CD4-positive, CD25-positive, alpha-beta regulatory T cell (primary cell): ENCODE measurements at regions not wholly inside any gene's neighbourhood (a gene's known extent, or its start where the extent isn't known, plus 50 kb on each side); places are given as distances from the start of the nearest gene placed in this dataset.

ENCODE experiments used
- ATAC-seq, 2 donors: fragments of 150-1000 bp; cut with Tn5 transposase; one replicate each; pipeline ENCODE4 v1.10.0; 2021; ENCODE audit warnings: low read depth in 2 of 2, moderate number of reproducible peaks in 2 of 2, moderate library complexity in 1 of 2
- DNase-seq, 3 donors: peaks; one replicate each; pipeline versions ENCODE4 v3.0.0 to v3.0.0-alpha.2; 2012 to 2022; ENCODE audit warnings: mixed read lengths in 1 of 3
- H3K27ac ChIP-seq: one replicate; pipeline ENCODE4 v1.7.0; 2013; ENCODE audit warnings: mild to moderate bottlenecking, low read length; ENCODE audit not compliant: insufficient read depth, poor library complexity, severe bottlenecking
- H3K27me3 ChIP-seq: one replicate; pipeline ENCODE4 v1.7.0; 2013; ENCODE audit warnings: low read length; ENCODE audit not compliant: control insufficient read depth, insufficient read depth
- H3K36me3 ChIP-seq: one replicate; pipeline ENCODE4 v1.7.0; 2013; ENCODE audit warnings: mild to moderate bottlenecking, low read length, moderate library complexity; ENCODE audit not compliant: control insufficient read depth, insufficient read depth
- H3K4me1 ChIP-seq: 2 replicates; pipeline ENCODE4 v1.7.0; 2013; ENCODE audit warnings: mild to moderate bottlenecking, low read length; ENCODE audit not compliant: insufficient read depth, control insufficient read depth, poor library complexity, severe bottlenecking
- H3K4me3 ChIP-seq: one replicate; pipeline ENCODE4 v1.7.0; 2013; ENCODE audit warnings: low read depth, mild to moderate bottlenecking, low read length, moderate library complexity
- H3K9me3 ChIP-seq, 2 experiments: 1 replicate in 1 of 2; 2 replicates in 1 of 2; pipeline ENCODE4 v1.7.0; 2013; ENCODE audit warnings: low read length in 2 of 2, mild to moderate bottlenecking in 1 of 2, moderate library complexity in 1 of 2; ENCODE audit not compliant: control insufficient read depth in 2 of 2
- H3K27ac Mint-ChIP-seq, 3 donors: one replicate each; pipeline ENCODE4 v1.8.0; 2020 to 2022; ENCODE audit warnings: mild to moderate bottlenecking in 3 of 3, mixed read lengths in 3 of 3, moderate library complexity in 2 of 3
- H3K27me3 Mint-ChIP-seq: one replicate; pipeline ENCODE4 v1.8.0; 2022; ENCODE audit warnings: mild to moderate bottlenecking, mixed read lengths
- H3K36me3 Mint-ChIP-seq: one replicate; pipeline ENCODE4 v1.8.0; 2020; ENCODE audit warnings: mixed read lengths
- H3K4me1 Mint-ChIP-seq, 4 donors: one replicate each; pipeline ENCODE4 v1.8.0; 2020 to 2022; ENCODE audit warnings: mixed read lengths in 4 of 4, mild to moderate bottlenecking in 1 of 4
- H3K4me3 Mint-ChIP-seq, 4 donors: one replicate each; pipeline ENCODE4 v1.8.0; 2020 to 2022; ENCODE audit warnings: mild to moderate bottlenecking in 4 of 4, mixed read lengths in 4 of 4, moderate library complexity in 3 of 4
- H3K9me3 Mint-ChIP-seq, 7 donors: one replicate each; pipeline ENCODE4 v1.8.0; 2020 to 2022; ENCODE audit warnings: mixed read lengths in 7 of 7, mild to moderate bottlenecking in 3 of 7, moderate library complexity in 2 of 7

GRCh38 chr1:228914700-228915099 is 179.4 kb downstream of the RHOU start:
- Mint-ChIP-seq H3K4me1 (no peaks in the 10 kb centered on the region), H3K27ac (no peak overlapping the region), H3K27me3 (no peaks in the 10 kb centered on the region), H3K4me3 (no peak overlapping the region), H3K9me3 (peaks cover 0 to 2% (median 0%) of the 10 kb centered on the region in 7 donors), H3K36me3 (no peaks in the 10 kb centered on the region)
- no peak overlapping the region for H3K27ac ChIP-seq
- H3K9me3 ChIP-seq, result no peaks in the 10 kb centered on the region
- DNase-seq (no peak), ATAC-seq (no peak)
- no peaks in the 10 kb centered on the region for H3K27me3 ChIP-seq
- H3K36me3 ChIP-seq, result no peaks in the 10 kb centered on the region
- H3K4me3 ChIP-seq, result no peak overlapping the region
- no peaks in the 10 kb centered on the region for H3K4me1 ChIP-seq

- peaks cover 0 to 2% (median 0%) of the 10 kb centered on the region in 4 donors for H3K4me1 Mint-ChIP-seq
- Histone ChIP-seq H3K9me3 (no peaks in the 10 kb centered on the region), H3K4me3 (no peak overlapping the region), H3K27me3 (no peaks in the 10 kb centered on the region), H3K36me3 (no peaks in the 10 kb centered on the region), H3K4me1 (no peaks in the 10 kb centered on the region), H3K27ac (no peak overlapping the region)
- H3K27ac Mint-ChIP-seq, result no peak overlapping the region
- no peak for ATAC-seq
- H3K27me3 Mint-ChIP-seq, result no peaks in the 10 kb centered on the region
- H3K9me3 Mint-ChIP-seq, result peaks cover 0 to 2% (median 0%) of the 10 kb centered on the region in 7 donors
- DNase-seq, result no peak
- no peak overlapping the region for H3K4me3 Mint-ChIP-seq
- no peaks in the 10 kb centered on the region for H3K36me3 Mint-ChIP-seq
Observed at GRCh38 chr1:228917342-228917741, 182.1 kb downstream of the RHOU start.

GRCh38 chr1:228917755-228918154 is 182.5 kb downstream of the RHOU start:
- Mint-ChIP-seq H3K36me3 (no peaks in the 10 kb centered on the region), H3K9me3 (peaks cover 0 to 2% (median 0%) of the 10 kb centered on the region in 7 donors), H3K27ac (no peak overlapping the region), H3K27me3 (no peaks in the 10 kb centered on the region), H3K4me1 (peaks cover 0 to 2% (median 0%) of the 10 kb centered on the region in 4 donors), H3K4me3 (no peak overlapping the region)
- no peaks in the 10 kb centered on the region for H3K27me3 ChIP-seq
- no peak overlapping the region for H3K27ac ChIP-seq
- H3K36me3 ChIP-seq, result no peaks in the 10 kb centered on the region
- ATAC-seq (no peak), DNase-seq (no peak)
- no peaks in the 10 kb centered on the region for H3K4me1 ChIP-seq
- H3K9me3 ChIP-seq, result no peaks in the 10 kb centered on the region
- H3K4me3 ChIP-seq, result no peak overlapping the region

GRCh38 chr1:228918335-228918734 is 183.1 kb downstream of the RHOU start:
- Mint-ChIP-seq H3K27me3 (no peaks in the 10 kb centered on the region), H3K4me1 (peaks cover 0 to 2% (median 0%) of the 10 kb centered on the region in 4 donors), H3K36me3 (no peaks in the 10 kb centered on the region), H3K27ac (no peak overlapping the region), H3K4me3 (no peak overlapping the region), H3K9me3 (peaks cover 0 to 2% (median 0%) of the 10 kb centered on the region in 7 donors)
- H3K27ac ChIP-seq, result no peak overlapping the region
- no peaks in the 10 kb centered on the region for H3K4me1 ChIP-seq
- ATAC-seq (no peak), DNase-seq (no peak)
- no peaks in the 10 kb centered on the region for H3K36me3 ChIP-seq
- H3K27me3 ChIP-seq, result no peaks in the 10 kb centered on the region
- H3K9me3 ChIP-seq, result no peaks in the 10 kb centered on the region
- no peak overlapping the region for H3K4me3 ChIP-seq

- H3K27ac Mint-ChIP-seq, result no peak overlapping the region
- H3K4me3 Mint-ChIP-seq, result no peak overlapping the region
- H3K4me1 Mint-ChIP-seq, result peaks cover 0 to 2% (median 0%) of the 10 kb centered on the region in 4 donors
- no peak for DNase-seq
- H3K36me3 Mint-ChIP-seq, result no peaks in the 10 kb centered on the region
- Histone ChIP-seq H3K4me3 (no peak overlapping the region), H3K27me3 (no peaks in the 10 kb centered on the region), H3K36me3 (no peaks in the 10 kb centered on the region), H3K9me3 (no peaks in the 10 kb centered on the region), H3K4me1 (no peaks in the 10 kb centered on the region), H3K27ac (no peak overlapping the region)
- ATAC-seq, result no peak
- H3K27me3 Mint-ChIP-seq, result no peaks in the 10 kb centered on the region
- peaks cover 0 to 4% (median 0%) of the 10 kb centered on the region in 7 donors for H3K9me3 Mint-ChIP-seq
Observed at GRCh38 chr1:228919914-228920313, 184.6 kb downstream of the RHOU start.

GRCh38 chr1:228920831-228921230 is 185.6 kb downstream of the RHOU start:
- Histone ChIP-seq H3K27ac (no peak overlapping the region), H3K36me3 (no peaks in the 10 kb centered on the region), H3K27me3 (no peaks in the 10 kb centered on the region), H3K4me1 (no peaks in the 10 kb centered on the region), H3K4me3 (no peak overlapping the region), H3K9me3 (no peaks in the 10 kb centered on the region)
- ATAC-seq, result no peak
- H3K4me3 Mint-ChIP-seq, result no peak overlapping the region
- H3K36me3 Mint-ChIP-seq, result no peaks in the 10 kb centered on the region
- H3K4me1 Mint-ChIP-seq, result peaks cover 0 to 2% (median 0%) of the 10 kb centered on the region in 4 donors
- H3K9me3 Mint-ChIP-seq, result peaks cover 0 to 6% (median 0%) of the 10 kb centered on the region in 7 donors
- H3K27ac Mint-ChIP-seq, result no peak overlapping the region
- no peaks in the 10 kb centered on the region for H3K27me3 Mint-ChIP-seq
- no peak for DNase-seq

GRCh38 chr1:228921481-228921880 is 186.2 kb downstream of the RHOU start:
- no peaks in the 10 kb centered on the region for H3K27me3 ChIP-seq
- H3K36me3 ChIP-seq, result no peaks in the 10 kb centered on the region
- no peaks in the 10 kb centered on the region for H3K27me3 Mint-ChIP-seq
- H3K4me3 ChIP-seq, result no peak overlapping the region
- H3K9me3 ChIP-seq, result no peaks in the 10 kb centered on the region
- H3K4me1 ChIP-seq, result no peaks in the 10 kb centered on the region
- ATAC-seq, result no peak
- DNase-seq, result peak in 1 of 3 donors; percentile 30
- H3K9me3 Mint-ChIP-seq, result peaks cover 0 to 5% (median 0%) of the 10 kb centered on the region in 7 donors
- no peak overlapping the region for H3K27ac ChIP-seq
- no peaks in the 10 kb centered on the region for H3K36me3 Mint-ChIP-seq
- H3K4me1 Mint-ChIP-seq, result peaks cover 0 to 2% (median 0%) of the 10 kb centered on the region in 4 donors
- no peak overlapping the region for H3K4me3 Mint-ChIP-seq
- peak overlapping the region in 1 of 3 donors; percentile 24 for H3K27ac Mint-ChIP-seq

GRCh38 chr1:228922722-228923376 is 187.6 kb downstream of the RHOU start:
- no peak overlapping the region for H3K27ac ChIP-seq
- DNase-seq, result no peak
- Mint-ChIP-seq H3K27me3 (no peaks in the 10 kb centered on the region), H3K4me1 (peaks cover 0 to 3% (median under 1%) of the 10 kb centered on the region in 4 donors), H3K4me3 (no peak overlapping the region), H3K27ac (no peak overlapping the region), H3K9me3 (peaks cover 0 to 6% (median 0%) of the 10 kb centered on the region in 7 donors), H3K36me3 (no peaks in the 10 kb centered on the region)
- ATAC-seq, result no peak
- no peaks in the 10 kb centered on the region for H3K9me3 ChIP-seq
- H3K4me3 ChIP-seq, result no peak overlapping the region
- no peaks in the 10 kb centered on the region for H3K36me3 ChIP-seq
- H3K27me3 ChIP-seq, result no peaks in the 10 kb centered on the region
- no peaks in the 10 kb centered on the region for H3K4me1 ChIP-seq
